IMR-90 (cell line): ENCODE measurements at regions not wholly inside any gene's neighbourhood (a gene's known extent, or its start where the extent isn't known, plus 50 kb on each side); places are given as distances from the start of the nearest gene placed in this dataset.

Source experiments
- ATAC-seq: fragments of 200-7000 bp; cut with Tn5 transposase; 2 replicates; pipeline ENCODE4 v1.9.1; 2020; ENCODE audit warnings: low read depth, mild to moderate bottlenecking, moderate library complexity
- BruUV-seq: library from RNA; stranded (reverse); fragments of 400-500 nt; replicated peaks from 2 replicates; lab custom pipeline; 2021; lab: Mats Ljungman, UMichigan
- CTCF ChIA-PET: fragments of 300-600 bp; formaldehyde crosslinking; extraction: SDS; loops from one replicate; lab custom pipeline; 2021; ENCODE audit warnings: antibody characterized with exemption; lab: Yijun Ruan, JAX
- POLR2A ChIA-PET: fragments of 300-600 bp; sonication (Branson Sonifier 250); formaldehyde crosslinking; loops from one replicate; lab custom pipeline; 2022; ENCODE audit warnings: antibody characterized with exemption; ENCODE audit not compliant: unreplicated experiment; lab: Charles Lee
- DNase-seq: peaks from one replicate; pipeline ENCODE4 v3.0.0; 2013
- H2AFZ ChIP-seq: replicated peaks from 2 replicates; pipeline ENCODE3; 2013; ENCODE audit warnings: low read length, mild to moderate bottlenecking; ENCODE audit not compliant: poor library complexity
- H2AK5ac ChIP-seq: 2 replicates; pipeline ENCODE4 v1.6.1; 2013; ENCODE audit warnings: low read depth, low read length, inconsistent platforms
- H2AK9ac ChIP-seq: replicated peaks from 2 replicates; pipeline ENCODE3; 2013; ENCODE audit warnings: mild to moderate bottlenecking, low read depth, low read length, moderate library complexity; ENCODE audit not compliant: poor library complexity
- H2BK120ac ChIP-seq: 2 replicates; pipeline ENCODE4 v1.6.1; 2013; ENCODE audit warnings: low read depth, low read length, inconsistent platforms
- H2BK15ac ChIP-seq: 3 replicates; pipeline ENCODE4 v1.6.1; 2013; ENCODE audit warnings: low read depth, low read length, inconsistent platforms
- H2BK20ac ChIP-seq: 2 replicates; pipeline ENCODE4 v1.6.1; 2013; ENCODE audit warnings: low read depth, mild to moderate bottlenecking, inconsistent platforms, low read length, moderate library complexity
- H2BK5ac ChIP-seq: 2 replicates; pipeline ENCODE4 v1.6.1; 2013; ENCODE audit warnings: mild to moderate bottlenecking, low read depth, low read length, inconsistent platforms; ENCODE audit not compliant: poor library complexity, severe bottlenecking
- H3K14ac ChIP-seq: replicated peaks from 2 replicates; pipeline ENCODE4 v1.6.1; 2013; ENCODE audit warnings: low read depth, low read length, inconsistent platforms
- H3K18ac ChIP-seq: 2 replicates; pipeline ENCODE4 v1.6.1; 2013; ENCODE audit warnings: low read depth, low read length, control low read depth
- H3K23ac ChIP-seq: 2 replicates; pipeline ENCODE4 v1.6.1; 2013; ENCODE audit warnings: low read depth, low read length, inconsistent platforms
- H3K27ac ChIP-seq: 2 replicates; pipeline ENCODE4 v1.5.1; 2013; ENCODE audit warnings: mild to moderate bottlenecking, control low read depth, low read length; ENCODE audit not compliant: insufficient read depth
- H3K27me3 ChIP-seq: 2 replicates; pipeline ENCODE4 v1.6.1; 2013; ENCODE audit warnings: low read length; ENCODE audit not compliant: control insufficient read depth, insufficient read depth
- H3K36me3 ChIP-seq: 2 replicates; pipeline ENCODE4 v1.6.1; 2013; ENCODE audit warnings: low read length, mixed read lengths; ENCODE audit not compliant: control insufficient read depth, insufficient read depth
- H3K4ac ChIP-seq: 2 replicates; pipeline ENCODE4 v1.6.1; 2013; ENCODE audit warnings: low read depth, low read length, inconsistent platforms
- H3K4me1 ChIP-seq: 2 replicates; pipeline ENCODE4 v1.6.1; 2013; ENCODE audit warnings: low read length, mixed read lengths; ENCODE audit not compliant: control insufficient read depth, insufficient read depth
- H3K4me2 ChIP-seq: 2 replicates; pipeline ENCODE4 v1.6.1; 2013; ENCODE audit warnings: low read depth, mild to moderate bottlenecking, control low read depth, low read length, moderate library complexity
- H3K4me3 ChIP-seq: 2 replicates; pipeline ENCODE4 v1.5.1; 2013; ENCODE audit warnings: low read depth, mild to moderate bottlenecking, control low read depth, low read length, moderate library complexity; ENCODE audit not compliant: insufficient read depth
- H3K56ac ChIP-seq: 2 replicates; pipeline ENCODE4 v1.6.1; 2013; ENCODE audit warnings: low read length, inconsistent platforms; ENCODE audit not compliant: insufficient read depth; ENCODE audit errors: extremely low read depth
- H3K79me1 ChIP-seq, 2 experiments: 2 replicates each; pipeline ENCODE4 v1.6.1; 2013; ENCODE audit warnings: low read length in 2 of 2, inconsistent platforms in 1 of 2, low read depth in 1 of 2
- H3K9ac ChIP-seq: 2 replicates; pipeline ENCODE4 v1.6.1; 2013; ENCODE audit warnings: low read depth, low read length, control low read depth
- H3K9me1 ChIP-seq: 2 replicates; pipeline ENCODE4 v1.6.1; 2013; ENCODE audit warnings: low read length, inconsistent platforms; ENCODE audit not compliant: insufficient read depth
- H3K9me3 ChIP-seq: 2 replicates; pipeline ENCODE4 v1.6.1; 2013; ENCODE audit warnings: low read length; ENCODE audit not compliant: control insufficient read depth, insufficient read depth
- H4K20me1 ChIP-seq: 2 replicates; pipeline ENCODE4 v1.6.1; 2013; ENCODE audit warnings: low read length, inconsistent platforms; ENCODE audit not compliant: insufficient read depth
- H4K5ac ChIP-seq: 2 replicates; pipeline ENCODE4 v1.6.1; 2013; ENCODE audit warnings: mild to moderate bottlenecking, low read depth, low read length, control low read depth
- H4K8ac ChIP-seq, 2 experiments: 2 replicates each; pipeline ENCODE4 v1.6.1; 2013; ENCODE audit warnings: low read depth in 2 of 2, low read length in 2 of 2, control low read depth in 1 of 2, inconsistent platforms in 1 of 2
- H4K91ac ChIP-seq: 2 replicates; pipeline ENCODE4 v1.6.1; 2013; ENCODE audit warnings: low read depth, low read length, inconsistent platforms; ENCODE audit not compliant: insufficient read depth
- CEBPB ChIP-seq: IDR thresholded peaks from 2 replicates; pipeline ENCODE4 v1.6.1; 2012; ENCODE audit warnings: low read depth, low read length, improper control_type of control experiment
- NFE2L2 ChIP-seq: fragments of 150-350 bp; IDR thresholded peaks from 2 replicates; pipeline ENCODE4 v1.6.1; 2016; ENCODE audit warnings: low read depth, mild to moderate bottlenecking, low read length
- WGBS, 2 experiments: methylation state at CpG; one replicate each; pipeline versions ENCODE4 v1.1.5 to v1.1.7; 2013; ENCODE audit warnings: missing lambda C conversion rate in 2 of 2; ENCODE audit not compliant: insufficient read length in 1 of 2; ENCODE audit errors: extremely low coverage in 2 of 2; 5-methylcytosine and 5-hydroxymethylcytosine counted together
- dilution Hi-C: fragments of 300-500 bp; cut with HindIII; formaldehyde crosslinking; loops from one replicate; pipeline ENCODE4 v1.14.3; 2018; ENCODE audit warnings: low sequenced_read_pairs; ENCODE audit not compliant: unreplicated experiment
- in situ Hi-C: fragments of 300-500 bp; cut with MboI; formaldehyde crosslinking; loops from 3 replicates; pipeline ENCODE4 v1.14.3; 2019; ENCODE audit warnings: low sequenced_read_pairs, inconsistent platforms, mixed read lengths
- intact Hi-C: fragments of 100-400 bp; cut with micrococcal nuclease; formaldehyde crosslinking; loops from 2 replicates; pipeline ENCODE4 v1.10.0; 2022
- TF ChIP-seq, protein P1 (sequence below): fragments of 150-350 bp; IDR thresholded peaks from 2 replicates; pipeline ENCODE4 v1.6.1; 2017; ENCODE audit warnings: mild to moderate bottlenecking, antibody characterized with exemption, low read length, low read depth

DNA sequence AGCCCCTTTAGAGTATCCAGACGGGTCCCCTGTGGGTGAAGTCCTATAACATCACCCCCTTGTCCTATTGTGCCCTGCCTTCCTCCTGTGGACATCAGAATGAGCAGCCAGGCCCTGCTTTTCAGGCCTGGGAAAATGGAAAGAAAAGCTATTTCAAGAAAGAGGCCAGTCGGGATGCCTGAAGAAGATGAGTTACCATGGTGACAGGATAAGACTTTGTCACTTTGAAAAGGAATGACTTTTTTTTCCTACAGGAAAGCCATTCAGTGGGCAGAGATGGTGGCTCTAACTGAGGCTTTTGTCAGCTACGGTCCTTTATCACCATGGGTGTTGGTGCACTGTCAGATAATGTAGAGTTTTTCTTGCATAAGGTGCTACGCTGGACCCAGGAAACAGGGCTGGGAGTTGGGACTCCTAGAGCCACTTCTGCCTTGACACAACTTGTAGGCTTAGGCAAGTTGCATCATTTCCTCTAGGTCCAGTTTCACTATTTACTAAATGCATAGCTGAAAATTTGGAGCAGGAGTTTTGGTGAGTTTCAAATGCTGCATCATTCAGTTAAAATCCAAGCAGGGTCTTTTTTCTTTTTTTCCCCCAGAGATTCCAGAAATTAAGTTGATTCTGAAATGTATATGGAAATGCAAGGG is 179.0 kb upstream of the ADRA1D start:
- Histone ChIP-seq H4K8ac (peak overlapping the region; percentile 59 to 91; a peak in 2 of 4 replicates), H2BK15ac (peak overlapping the region; percentile 86; the same call in 2 of the 3 replicates), H3K36me3 (no peaks in the 10 kb centered on the region), H3K4me3 (no peak overlapping the region), H3K79me1 (no peaks in the 10 kb centered on the region), H2BK5ac (no peak overlapping the region), H3K9me1 (no peaks in the 10 kb centered on the region), H3K9me3 (no peaks in the 10 kb centered on the region), H2AK9ac (no peak overlapping the region), H2AK5ac (peak overlapping the region; percentile 1; the same call in 1 of the 2 replicates), H3K9ac (no peak overlapping the region), H4K20me1 (no peaks in the 10 kb centered on the region), H4K91ac (peak overlapping the region; percentile 59), H4K5ac (peak overlapping the region; percentile 94), H3K18ac (peak overlapping the region; percentile 69), H2BK120ac (peak overlapping the region; percentile 85), H3K23ac (peak overlapping the region; percentile 70; the same call in 1 of the 2 replicates), H3K4me2 (no peak overlapping the region), H3K27me3 (no peaks in the 10 kb centered on the region), H3K14ac (peak overlapping the region; percentile 90), H3K27ac (peak overlapping the region; percentile 24; the same call in 1 of the 2 replicates), H3K56ac (no peak overlapping the region), H3K4ac (peak overlapping the region; percentile 85), H2BK20ac (peak overlapping the region; percentile 87), H3K4me1 (peaks cover 4% of the 10 kb centered on the region), H2AFZ (peak overlapping the region; percentile 47)
- dilution Hi-C loops, result no loop called here
- ChIA-PET POLR2A (no interaction called here), CTCF (interaction anchor here (0.9 kb wide), 1 partner anchor 22 kb away, joined by 3 read pairs; no protein-coding TSS in a partner anchor)
- DNase-seq (peak; percentile 20), ATAC-seq (0 out of 2 replicates have a peak, but pooled peaks have one; percentile 35)
- intact Hi-C loops, result no loop called here
- in situ Hi-C loops, result no loop called here
- BruUV-seq, result no TSS peak
- no CpG with 5 or more reads among the region's 4 CpGs for WGBS, 2 experiments
- TF ChIP-seq, protein P1, sequence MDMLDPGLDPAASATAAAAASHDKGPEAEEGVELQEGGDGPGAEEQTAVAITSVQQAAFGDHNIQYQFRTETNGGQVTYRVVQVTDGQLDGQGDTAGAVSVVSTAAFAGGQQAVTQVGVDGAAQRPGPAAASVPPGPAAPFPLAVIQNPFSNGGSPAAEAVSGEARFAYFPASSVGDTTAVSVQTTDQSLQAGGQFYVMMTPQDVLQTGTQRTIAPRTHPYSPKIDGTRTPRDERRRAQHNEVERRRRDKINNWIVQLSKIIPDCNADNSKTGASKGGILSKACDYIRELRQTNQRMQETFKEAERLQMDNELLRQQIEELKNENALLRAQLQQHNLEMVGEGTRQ, result no peak
- TF ChIP-seq NFE2L2 (no peak), CEBPB (peak; percentile 62)
